Bronchial epithelial cell (primary cell): ENCODE measurements at regions not wholly inside any gene's neighbourhood (a gene's known extent, or its start where the extent isn't known, plus 50 kb on each side); places are given as distances from the start of the nearest gene placed in this dataset.

Experiments
- DNase-seq: peaks from one replicate; pipeline ENCODE4 v3.0.0-alpha.2; 2010; ENCODE audit warnings: low read depth
- FAIRE-seq: peaks from 2 replicates; lab custom pipeline; 2011; peaks lifted over from hg19 to GRCh38; lab: Jason Lieb, UNC
- H3K27me3 ChIP-seq: 2 replicates; pipeline ENCODE4 v1.5.1; 2011; ENCODE audit warnings: low read length; ENCODE audit not compliant: control insufficient read depth, insufficient read depth
- H3K36me3 ChIP-seq: 2 replicates; pipeline ENCODE4 v1.5.1; 2011; ENCODE audit warnings: low read length; ENCODE audit not compliant: control insufficient read depth, insufficient read depth
- H3K4me3 ChIP-seq: 2 replicates; pipeline ENCODE4 v1.5.1; 2011; ENCODE audit warnings: mild to moderate bottlenecking, low read depth, low read length, control low read depth
- TF ChIP-seq, protein P1 (sequence below): IDR thresholded peaks from 2 replicates; pipeline ENCODE4 v1.5.1; 2011; ENCODE audit warnings: mild to moderate bottlenecking, moderate library complexity, low read length, control low read depth, inconsistent platforms; ENCODE audit not compliant: insufficient read depth, severe bottlenecking

DNA sequence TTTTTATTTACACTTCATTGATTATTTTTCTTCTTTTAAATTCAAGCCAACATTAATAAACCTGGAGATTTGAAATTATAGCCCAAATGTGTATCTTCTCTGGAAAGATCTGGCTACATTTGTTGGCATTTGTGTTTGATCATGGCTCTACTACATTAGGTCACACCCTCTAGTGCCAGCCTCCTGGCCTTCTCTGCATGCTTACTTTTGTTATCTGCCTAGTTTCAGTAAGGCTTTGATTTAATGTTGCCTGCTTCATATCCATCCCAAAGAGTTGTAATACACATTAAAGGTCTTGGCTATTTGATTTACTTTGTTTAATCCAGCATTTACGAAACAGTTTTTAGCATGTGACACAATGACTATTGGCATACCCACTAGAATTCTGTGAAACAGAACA is 224.5 kb downstream of the TRAM1L1 start:
- TF ChIP-seq, protein P1, sequence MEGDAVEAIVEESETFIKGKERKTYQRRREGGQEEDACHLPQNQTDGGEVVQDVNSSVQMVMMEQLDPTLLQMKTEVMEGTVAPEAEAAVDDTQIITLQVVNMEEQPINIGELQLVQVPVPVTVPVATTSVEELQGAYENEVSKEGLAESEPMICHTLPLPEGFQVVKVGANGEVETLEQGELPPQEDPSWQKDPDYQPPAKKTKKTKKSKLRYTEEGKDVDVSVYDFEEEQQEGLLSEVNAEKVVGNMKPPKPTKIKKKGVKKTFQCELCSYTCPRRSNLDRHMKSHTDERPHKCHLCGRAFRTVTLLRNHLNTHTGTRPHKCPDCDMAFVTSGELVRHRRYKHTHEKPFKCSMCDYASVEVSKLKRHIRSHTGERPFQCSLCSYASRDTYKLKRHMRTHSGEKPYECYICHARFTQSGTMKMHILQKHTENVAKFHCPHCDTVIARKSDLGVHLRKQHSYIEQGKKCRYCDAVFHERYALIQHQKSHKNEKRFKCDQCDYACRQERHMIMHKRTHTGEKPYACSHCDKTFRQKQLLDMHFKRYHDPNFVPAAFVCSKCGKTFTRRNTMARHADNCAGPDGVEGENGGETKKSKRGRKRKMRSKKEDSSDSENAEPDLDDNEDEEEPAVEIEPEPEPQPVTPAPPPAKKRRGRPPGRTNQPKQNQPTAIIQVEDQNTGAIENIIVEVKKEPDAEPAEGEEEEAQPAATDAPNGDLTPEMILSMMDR: no peak
- DNase-seq (no peak), FAIRE-seq (no peak)
- Histone ChIP-seq H3K27me3 (no peaks in the 10 kb centered on the region), H3K4me3 (no peak overlapping the region), H3K36me3 (no peaks in the 10 kb centered on the region)

DNA sequence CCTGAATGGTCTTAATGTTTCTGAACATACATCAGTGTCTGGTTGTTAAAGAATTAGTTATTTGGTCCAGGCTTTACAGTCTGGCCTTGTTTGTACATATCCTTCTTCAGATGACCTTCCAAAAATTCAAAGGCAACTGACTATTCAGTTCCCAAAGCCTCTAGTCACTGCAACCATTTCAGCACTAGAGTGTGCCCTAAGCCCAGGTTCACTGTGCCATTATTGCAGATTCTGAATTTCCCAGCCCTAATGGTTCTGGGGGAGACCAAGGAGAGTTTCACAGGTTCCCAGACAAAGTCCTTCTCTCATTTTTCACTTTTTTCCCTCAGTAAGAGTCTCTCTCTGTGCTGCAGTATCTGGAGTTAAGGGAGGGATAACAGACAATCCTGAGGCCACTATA is 235.8 kb downstream of the TRAM1L1 start:
- H3K36me3 ChIP-seq: no peaks in the 10 kb centered on the region
- DNase-seq (no peak), FAIRE-seq (no peak)
- TF ChIP-seq, protein P1: no peak
- no peak overlapping the region for H3K4me3 ChIP-seq
- H3K27me3 ChIP-seq: no peaks in the 10 kb centered on the region

DNA sequence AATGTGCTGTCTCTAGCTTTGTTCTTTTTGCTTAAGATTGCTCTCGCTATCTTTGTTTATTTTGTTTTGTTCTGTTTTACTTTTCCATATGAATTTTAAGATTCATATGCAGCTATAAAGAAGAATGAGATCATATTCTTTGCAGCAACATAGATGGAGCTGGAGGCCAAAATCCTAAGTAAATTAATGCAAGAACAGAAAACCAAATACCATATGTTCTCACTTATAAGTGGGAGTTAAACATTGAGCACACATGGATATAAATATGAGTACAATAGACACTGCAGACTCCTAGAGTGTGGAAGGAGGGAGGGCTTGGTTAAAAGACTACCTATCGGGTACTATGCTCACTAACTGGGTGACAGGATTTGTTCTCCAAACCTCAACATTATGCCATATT is 237.8 kb downstream of the TRAM1L1 start:
- TF ChIP-seq, protein P1: no peak
- Histone ChIP-seq H3K36me3 (no peaks in the 10 kb centered on the region), H3K27me3 (no peaks in the 10 kb centered on the region), H3K4me3 (no peak overlapping the region)
- DNase-seq (no peak), FAIRE-seq (no peak)

DNA sequence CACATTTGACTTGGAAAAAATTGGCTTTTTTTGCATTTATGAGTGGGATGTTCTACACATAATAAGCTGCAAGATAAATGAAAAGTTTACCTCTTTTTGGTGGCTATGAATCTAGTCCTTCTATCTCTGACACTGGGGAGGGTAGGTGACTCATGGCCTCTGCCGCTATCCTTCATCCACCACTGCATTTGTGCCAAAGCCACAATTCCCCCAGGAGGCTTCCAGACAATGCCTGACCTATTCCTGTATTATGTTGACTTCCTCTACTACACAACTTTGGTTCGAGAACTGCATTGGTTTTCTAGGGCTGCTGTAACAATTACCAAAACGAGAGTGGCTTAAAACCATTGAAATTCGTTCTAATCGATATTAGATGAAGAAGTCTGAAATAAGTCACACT is 245.6 kb downstream of the TRAM1L1 start:
- TF ChIP-seq, protein P1: no peak
- no peak overlapping the region for H3K4me3 ChIP-seq
- H3K27me3 ChIP-seq: no peaks in the 10 kb centered on the region
- H3K36me3 ChIP-seq: no peaks in the 10 kb centered on the region
- no peak for DNase-seq
- FAIRE-seq: no peak

DNA sequence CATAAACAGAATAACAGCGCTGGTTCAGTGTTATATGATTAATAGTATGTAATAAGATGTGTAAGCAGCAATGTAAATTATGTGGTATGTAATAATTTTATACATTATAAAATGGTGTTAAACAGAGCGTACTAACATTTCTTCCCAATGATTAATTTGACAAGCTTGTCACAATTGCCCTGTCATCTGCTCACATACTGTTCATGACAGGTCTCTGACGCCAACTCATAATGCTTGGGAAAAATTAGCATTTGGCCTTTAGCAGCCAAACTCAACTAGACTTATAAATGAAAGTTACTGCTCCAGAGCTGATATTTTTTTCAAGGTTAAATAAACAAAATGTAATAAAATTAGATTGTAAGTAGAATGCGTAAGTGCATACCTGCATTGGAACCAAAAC is 246.8 kb downstream of the TRAM1L1 start:
- DNase-seq: no peak
- no peak for FAIRE-seq
- Histone ChIP-seq H3K36me3 (no peaks in the 10 kb centered on the region), H3K4me3 (no peak overlapping the region), H3K27me3 (no peaks in the 10 kb centered on the region)
- TF ChIP-seq, protein P1: no peak

DNA sequence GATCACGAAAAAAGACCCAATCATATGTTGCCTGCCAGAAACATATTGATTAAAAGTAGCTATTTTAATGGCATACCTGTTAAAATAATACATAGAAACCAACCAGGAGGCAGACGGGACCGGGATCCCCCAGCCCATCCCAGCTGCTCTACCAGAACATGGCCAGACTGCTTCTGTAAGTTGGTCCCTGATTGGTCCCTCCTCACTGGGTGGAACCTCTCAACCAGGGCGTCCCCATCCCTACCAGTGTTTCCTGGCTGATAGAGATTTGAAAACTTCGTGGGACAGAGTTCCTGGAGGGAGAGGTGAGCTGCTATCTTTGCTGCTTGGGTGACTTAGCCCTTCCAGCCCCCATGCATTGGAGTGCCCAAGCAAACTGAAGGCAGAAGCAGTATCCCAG is 256.2 kb downstream of the TRAM1L1 start:
- Histone ChIP-seq H3K4me3 (no peak overlapping the region), H3K27me3 (no peaks in the 10 kb centered on the region), H3K36me3 (no peaks in the 10 kb centered on the region)
- no peak for DNase-seq
- TF ChIP-seq, protein P1: no peak
- no peak for FAIRE-seq
